Adrenal gland (tissue), 9 donors: ENCODE measurements at regions not wholly inside any gene's neighbourhood (a gene's known extent, or its start where the extent isn't known, plus 50 kb on each side); places are given as distances from the start of the nearest gene placed in this dataset.

Experiments
- DNase-seq, 7 donors: peaks; one replicate each; pipeline ENCODE4 v3.0.0-alpha.2; 2019 to 2020
- H3K27ac ChIP-seq, 5 donors: fragments of 200-600 bp; sonication (generic) in 4 of 5; 1 replicate in 3 of 5; 2 replicates in 2 of 5; pipeline versions ENCODE4 v1.5.1 to v1.8.0; 2016 to 2020; ENCODE audit warnings: mild to moderate bottlenecking in 1 of 5
- H3K27me3 ChIP-seq: fragments of 200-600 bp; 2 replicates; pipeline ENCODE4 v1.8.0; 2021
- H3K36me3 ChIP-seq, 2 donors: fragments of 200-600 bp; replicated peaks in 1 of 2; 1 replicate in 1 of 2; 2 replicates in 1 of 2; pipeline versions ENCODE4 v1.5.1 to v1.8.0; 2018 to 2022
- H3K4me1 ChIP-seq, 2 donors: fragments of 200-600 bp; replicated peaks in 1 of 2; 1 replicate in 1 of 2; 2 replicates in 1 of 2; pipeline versions ENCODE4 v1.5.1 to v1.8.0; 2018 to 2021
- H3K4me3 ChIP-seq, 4 donors: fragments of 200-600 bp; sonication (generic) in 3 of 4; one replicate each; pipeline ENCODE4 v1.5.1; 2016 to 2018
- H3K9me3 ChIP-seq, 3 donors: fragments of 200-600 bp; sonication (generic) in 1 of 3; replicated peaks in 1 of 3; 1 replicate in 2 of 3; 2 replicates in 1 of 3; pipeline versions ENCODE4 v1.5.1 to v1.8.0; 2016 to 2021
- CTCF ChIP-seq, 6 experiments: fragments of 450-650 bp in 4 of 6; fragments of 200-600 bp in 2 of 6; sonication (generic) in 1 of 6; IDR thresholded peaks; 1 replicate in 5 of 6; 2 replicates in 1 of 6; pipeline versions ENCODE4 v1.5.1 to v1.8.0; 2016 to 2021; ENCODE audit warnings: antibody characterized with exemption in 6 of 6, mild to moderate bottlenecking in 2 of 6, moderate library complexity in 1 of 6
- POLR2A ChIP-seq, 2 donors: fragments of 450-650 bp; IDR thresholded peaks; one replicate each; pipeline ENCODE4 v1.6.1; 2017; ENCODE audit warnings: antibody characterized with exemption in 2 of 2, mild to moderate bottlenecking in 2 of 2, moderate library complexity in 1 of 2
- WGBS, 4 donors: extraction: QIAGEN DNeasy Blood & Tissue Kit in 2 of 4; methylation state at CpG; one replicate each; pipeline versions ENCODE4 v1.1.5 to v1.1.7; 2013 to 2017; 5-methylcytosine and 5-hydroxymethylcytosine counted together
- intact Hi-C, 2 donors: fragments of 100-400 bp; cut with DNase I; formaldehyde crosslinking; loops; one replicate each; pipeline versions ENCODE4 v1.14.1 to v1.15.0; 2022 to 2023
- donor health status: healthy with polysubstance abuse.
- donor health status: Bipolar disorder and iron deficiency.
- donor health status: DM: yes; HTN: yes; CAD: no.
- donor health status: DM: no; HTN: no; CAD: no.
- donor health status: DM: no; HTN: no; CAD: no.

- no peaks in the 10 kb centered on the region for H3K27me3 ChIP-seq
- no peak overlapping the region for H3K27ac ChIP-seq
- TF ChIP-seq POLR2A (IDR thresholded peaks at IDR 0.05) (no peak), CTCF (IDR thresholded peaks at IDR 0.05) (no peak)
- H3K4me3 ChIP-seq: no peak overlapping the region
- 74 to 83% (median 77%) methylated on average over 8 of the region's 8 CpGs for WGBS, 4 donors
- H3K4me1 ChIP-seq: no peaks in the 10 kb centered on the region
- H3K36me3 ChIP-seq: no peaks in the 10 kb centered on the region
- intact Hi-C loops: no loop called here
- DNase-seq: no peak
- H3K9me3 ChIP-seq: no peaks in the 10 kb centered on the region
These were observed 91.5 kb upstream of the RPS6KA2 start for GRCh38 chr6:166718516-166718915.

GRCh38 chr6:166716910-166717617, 90.0 kb upstream of the RPS6KA2 start:
- no peaks in the 10 kb centered on the region for H3K9me3 ChIP-seq
- no peak overlapping the region for H3K27ac ChIP-seq
- no peak for DNase-seq
- H3K4me1 ChIP-seq: no peaks in the 10 kb centered on the region
- intact Hi-C loops: no loop called here
- H3K27me3 ChIP-seq: no peaks in the 10 kb centered on the region
- TF ChIP-seq POLR2A (IDR thresholded peaks at IDR 0.05): no peak
- no peak for TF ChIP-seq CTCF (IDR thresholded peaks at IDR 0.05)
- WGBS, 4 donors: 82 to 93% (median 89%) methylated on average over 14 of the region's 14 CpGs
- no peaks in the 10 kb centered on the region for H3K36me3 ChIP-seq
- no peak overlapping the region for H3K4me3 ChIP-seq

- Histone ChIP-seq H3K4me3 (no peak overlapping the region), H3K36me3 (no peaks in the 10 kb centered on the region), H3K4me1 (no peaks in the 10 kb centered on the region), H3K27ac (no peak overlapping the region), H3K27me3 (no peaks in the 10 kb centered on the region), H3K9me3 (peaks cover 0 to 7% (median 0%) of the 10 kb centered on the region in 3 donors)
- no peak for DNase-seq
- intact Hi-C loops: no loop called here
- WGBS, 4 donors: 82 to 88% (median 86%) methylated on average over 8 of the region's 8 CpGs
- no peak for TF ChIP-seq POLR2A (IDR thresholded peaks at IDR 0.05)
- no peak for TF ChIP-seq CTCF (IDR thresholded peaks at IDR 0.05)
These were observed 88.9 kb upstream of the RPS6KA2 start for GRCh38 chr6:166715992-166716391.

- Histone ChIP-seq H3K27me3 (no peaks in the 10 kb centered on the region), H3K9me3 (peaks cover 0 to 7% (median 0%) of the 10 kb centered on the region in 3 donors), H3K36me3 (no peaks in the 10 kb centered on the region), H3K4me3 (no peak overlapping the region), H3K27ac (no peak overlapping the region), H3K4me1 (no peaks in the 10 kb centered on the region)
- no peak for TF ChIP-seq POLR2A (IDR thresholded peaks at IDR 0.05)
- TF ChIP-seq CTCF (IDR thresholded peaks at IDR 0.05): no peak
- no peak for DNase-seq
- WGBS, 4 donors: 81 to 96% (median 92%) methylated on average over 3 to 7 of the region's 7 CpGs
- intact Hi-C loops: no loop called here
These were observed 88.0 kb upstream of the RPS6KA2 start for GRCh38 chr6:166715065-166715464.
